Ovary (tissue), 7 donors: ENCODE measurements at regions not wholly inside any gene's neighbourhood (a gene's known extent, or its start where the extent isn't known, plus 50 kb on each side); places are given as distances from the start of the nearest gene placed in this dataset.
A peak's percentile ranks its signal among the peaks of the same experiment; 100 is the strongest.

ENCODE experiments used
- DNase-seq, 5 donors: peaks; one replicate each; pipeline ENCODE4 v3.0.0-alpha.2; 2019 to 2020
- H3K27ac ChIP-seq, 2 donors: fragments of 200-600 bp; one replicate each; pipeline versions ENCODE4 v1.5.1 to v1.8.0; 2019 to 2022
- H3K27me3 ChIP-seq: fragments of 200-600 bp; one replicate; pipeline ENCODE4 v1.8.0; 2022
- H3K36me3 ChIP-seq: fragments of 200-600 bp; sonication (generic); one replicate; pipeline ENCODE4 v1.5.1; 2019
- H3K4me1 ChIP-seq: one replicate; pipeline ENCODE4 v1.8.1; 2013; ENCODE audit warnings: mild to moderate bottlenecking, moderate library complexity; ENCODE audit not compliant: insufficient read depth
- H3K4me3 ChIP-seq: fragments of 200-600 bp; sonication (generic); one replicate; pipeline ENCODE4 v1.5.1; 2017
- H3K9me3 ChIP-seq, 2 donors: fragments of 200-600 bp in 1 of 2; sonication (generic) in 1 of 2; one replicate each; pipeline versions ENCODE4 v1.5.1 to v1.8.1; 2013 to 2019; ENCODE audit warnings: mild to moderate bottlenecking in 1 of 2, moderate library complexity in 1 of 2
- CTCF ChIP-seq, 3 donors: fragments of 450-650 bp in 2 of 3; fragments of 200-600 bp in 1 of 3; IDR thresholded peaks; one replicate each; pipeline versions ENCODE4 v1.5.1 to v1.8.0; 2016 to 2022; ENCODE audit warnings: antibody characterized with exemption in 3 of 3, mild to moderate bottlenecking in 1 of 3
- EP300 ChIP-seq: sonication (generic); formaldehyde crosslinking; IDR thresholded peaks from one replicate; pipeline ENCODE4 v1.6.1; 2017; ENCODE audit warnings: antibody characterized with exemption
- POLR2A ChIP-seq: fragments of 450-650 bp; IDR thresholded peaks from one replicate; pipeline ENCODE4 v1.6.1; 2017; ENCODE audit warnings: antibody characterized with exemption, mild to moderate bottlenecking, moderate library complexity
- WGBS, 3 donors: extraction: QIAGEN DNeasy Blood & Tissue Kit in 1 of 3; methylation state at CpG; one replicate each; pipeline versions ENCODE4 v1.1.5 to v1.1.7; 2013 to 2017; 5-methylcytosine and 5-hydroxymethylcytosine counted together
- intact Hi-C, 4 donors: fragments of 100-400 bp; cut with DNase I; formaldehyde crosslinking; loops; one replicate each; pipeline versions ENCODE4 v1.11.0 to v1.15.1; 2022 to 2023
- donor health status: DM: no; HTN: no; CAD: no; lungs with moderate emphysema.
- donor health status: DM: no; HTN: no; CAD: no.
- donor health status: Bipolar disorder and iron deficiency.
- donor health status: DM: no; HTN: no; CAD: no.
- donor health status: DM: yes; HTN: yes; CAD: no.

GRCh38 chr3:99520513-99520912 is 117.9 kb upstream of the COL8A1 start:
- Histone ChIP-seq H3K4me3 (no peak overlapping the region), H3K9me3 (no peaks in the 10 kb centered on the region), H3K36me3 (no peaks in the 10 kb centered on the region), H3K27ac (no peak overlapping the region), H3K4me1 (no peaks in the 10 kb centered on the region), H3K27me3 (no peaks in the 10 kb centered on the region)
- TF ChIP-seq POLR2A: no peak
- no peak for TF ChIP-seq EP300
- TF ChIP-seq CTCF (IDR thresholded peaks at IDR 0.05): no peak
- no peak for DNase-seq
- intact Hi-C loops: no loop called here

- H3K9me3 ChIP-seq: no peaks in the 10 kb centered on the region
- H3K4me3 ChIP-seq: no peak overlapping the region
- TF ChIP-seq CTCF (IDR thresholded peaks at IDR 0.05) (no peak), EP300 (no peak), POLR2A (no peak)
- H3K27me3 ChIP-seq: no peaks in the 10 kb centered on the region
- WGBS, 3 donors: 68 to 83% (median 70%) methylated on average over 1 of the region's 1 CpG
- intact Hi-C loops: no loop called here
- H3K36me3 ChIP-seq: no peaks in the 10 kb centered on the region
- no peak for DNase-seq
- no peak overlapping the region for H3K27ac ChIP-seq
- no peaks in the 10 kb centered on the region for H3K4me1 ChIP-seq
Observed at GRCh38 chr3:99516936-99517335, 121.5 kb upstream of the COL8A1 start.

- Histone ChIP-seq H3K4me1 (no peaks in the 10 kb centered on the region), H3K36me3 (no peaks in the 10 kb centered on the region), H3K27ac (no peak overlapping the region), H3K4me3 (no peak overlapping the region), H3K27me3 (no peaks in the 10 kb centered on the region), H3K9me3 (no peaks in the 10 kb centered on the region)
- intact Hi-C loops: no loop called here
- no peak for TF ChIP-seq EP300
- no peak for TF ChIP-seq CTCF (IDR thresholded peaks at IDR 0.05)
- TF ChIP-seq POLR2A: no peak
- no peak for DNase-seq
- WGBS, 3 donors: 75 to 90% (median 87%) methylated on average over 4 of the region's 4 CpGs
Observed at GRCh38 chr3:99515891-99516290, 122.5 kb upstream of the COL8A1 start.

GRCh38 chr3:99509224-99509623 is 129.2 kb upstream of the COL8A1 start:
- no peaks in the 10 kb centered on the region for H3K36me3 ChIP-seq
- TF ChIP-seq POLR2A (no peak), EP300 (no peak), CTCF (IDR thresholded peaks at IDR 0.05) (no peak)
- 6 to 21% (median 9%) methylated on average over 5 of the region's 5 CpGs for WGBS, 3 donors
- no peaks in the 10 kb centered on the region for H3K27me3 ChIP-seq
- H3K27ac ChIP-seq: peak overlapping the region in 1 of 2 donors; percentile 40
- intact Hi-C loops: no loop called here
- H3K9me3 ChIP-seq: no peaks in the 10 kb centered on the region
- H3K4me1 ChIP-seq: peaks cover 11% of the 10 kb centered on the region
- DNase-seq: peak in 2 of 5 donors; percentile 58 to 64
- H3K4me3 ChIP-seq: no peak overlapping the region

- peak overlapping the region in 1 of 2 donors; percentile 14 for H3K27ac ChIP-seq
- H3K4me3 ChIP-seq: no peak overlapping the region
- DNase-seq: no peak
- peaks cover 16% of the 10 kb centered on the region for H3K4me1 ChIP-seq
- H3K36me3 ChIP-seq: no peaks in the 10 kb centered on the region
- intact Hi-C loops: no loop called here
- H3K9me3 ChIP-seq: no peaks in the 10 kb centered on the region
- H3K27me3 ChIP-seq: no peaks in the 10 kb centered on the region
- TF ChIP-seq CTCF (IDR thresholded peaks at IDR 0.05) (no peak), POLR2A (no peak), EP300 (no peak)
Observed at GRCh38 chr3:99508191-99508590, 130.2 kb upstream of the COL8A1 start.
